B cell (primary cell): ENCODE measurements at regions not wholly inside any gene's neighbourhood (a gene's known extent, or its start where the extent isn't known, plus 50 kb on each side); places are given as distances from the start of the nearest gene placed in this dataset.

Source experiments
- EZH2 ChIP-seq: IDR thresholded peaks from 2 replicates; pipeline ENCODE4 v1.6.1; 2012; ENCODE audit warnings: borderline replicate concordance, low read depth, mild to moderate bottlenecking, moderate library complexity, low read length; ENCODE audit not compliant: insufficient read depth, poor library complexity, severe bottlenecking
- TF ChIP-seq, protein P1 (sequence below): fragments of 200-600 bp; IDR thresholded peaks from one replicate; pipeline ENCODE4 v1.8.0; 2022; ENCODE audit warnings: antibody characterized with exemption, mild to moderate bottlenecking

- TF ChIP-seq, protein P1, sequence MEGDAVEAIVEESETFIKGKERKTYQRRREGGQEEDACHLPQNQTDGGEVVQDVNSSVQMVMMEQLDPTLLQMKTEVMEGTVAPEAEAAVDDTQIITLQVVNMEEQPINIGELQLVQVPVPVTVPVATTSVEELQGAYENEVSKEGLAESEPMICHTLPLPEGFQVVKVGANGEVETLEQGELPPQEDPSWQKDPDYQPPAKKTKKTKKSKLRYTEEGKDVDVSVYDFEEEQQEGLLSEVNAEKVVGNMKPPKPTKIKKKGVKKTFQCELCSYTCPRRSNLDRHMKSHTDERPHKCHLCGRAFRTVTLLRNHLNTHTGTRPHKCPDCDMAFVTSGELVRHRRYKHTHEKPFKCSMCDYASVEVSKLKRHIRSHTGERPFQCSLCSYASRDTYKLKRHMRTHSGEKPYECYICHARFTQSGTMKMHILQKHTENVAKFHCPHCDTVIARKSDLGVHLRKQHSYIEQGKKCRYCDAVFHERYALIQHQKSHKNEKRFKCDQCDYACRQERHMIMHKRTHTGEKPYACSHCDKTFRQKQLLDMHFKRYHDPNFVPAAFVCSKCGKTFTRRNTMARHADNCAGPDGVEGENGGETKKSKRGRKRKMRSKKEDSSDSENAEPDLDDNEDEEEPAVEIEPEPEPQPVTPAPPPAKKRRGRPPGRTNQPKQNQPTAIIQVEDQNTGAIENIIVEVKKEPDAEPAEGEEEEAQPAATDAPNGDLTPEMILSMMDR, result no peak
- no peak for TF ChIP-seq EZH2
These were observed 138.2 kb upstream of the RAB4A start for GRCh38 chr1:229132706-229133105.
